IMR-90 (cell line): ENCODE measurements at regions not wholly inside any gene's neighbourhood (a gene's known extent, or its start where the extent isn't known, plus 50 kb on each side); places are given as distances from the start of the nearest gene placed in this dataset.
A peak's percentile ranks its signal among the peaks of the same experiment; 100 is the strongest.

ENCODE experiments used
- ATAC-seq: fragments of 200-7000 bp; cut with Tn5 transposase; 2 replicates; pipeline ENCODE4 v1.9.1; 2020; ENCODE audit warnings: low read depth, mild to moderate bottlenecking, moderate library complexity
- BruUV-seq: library from RNA; stranded (reverse); fragments of 400-500 nt; replicated peaks from 2 replicates; lab custom pipeline; 2021; lab: Mats Ljungman, UMichigan
- CTCF ChIA-PET: fragments of 300-600 bp; formaldehyde crosslinking; extraction: SDS; loops from one replicate; lab custom pipeline; 2021; ENCODE audit warnings: antibody characterized with exemption; lab: Yijun Ruan, JAX
- POLR2A ChIA-PET: fragments of 300-600 bp; sonication (Branson Sonifier 250); formaldehyde crosslinking; loops from one replicate; lab custom pipeline; 2022; ENCODE audit warnings: antibody characterized with exemption; ENCODE audit not compliant: unreplicated experiment; lab: Charles Lee
- DNase-seq: peaks from one replicate; pipeline ENCODE4 v3.0.0; 2013
- H2AFZ ChIP-seq: replicated peaks from 2 replicates; pipeline ENCODE3; 2013; ENCODE audit warnings: low read length, mild to moderate bottlenecking; ENCODE audit not compliant: poor library complexity
- H2AK5ac ChIP-seq: 2 replicates; pipeline ENCODE4 v1.6.1; 2013; ENCODE audit warnings: low read depth, low read length, inconsistent platforms
- H2AK9ac ChIP-seq: replicated peaks from 2 replicates; pipeline ENCODE3; 2013; ENCODE audit warnings: mild to moderate bottlenecking, low read depth, low read length, moderate library complexity; ENCODE audit not compliant: poor library complexity
- H2BK120ac ChIP-seq: 2 replicates; pipeline ENCODE4 v1.6.1; 2013; ENCODE audit warnings: low read depth, low read length, inconsistent platforms
- H2BK15ac ChIP-seq: 3 replicates; pipeline ENCODE4 v1.6.1; 2013; ENCODE audit warnings: low read depth, low read length, inconsistent platforms
- H2BK20ac ChIP-seq: 2 replicates; pipeline ENCODE4 v1.6.1; 2013; ENCODE audit warnings: low read depth, mild to moderate bottlenecking, inconsistent platforms, low read length, moderate library complexity
- H2BK5ac ChIP-seq: 2 replicates; pipeline ENCODE4 v1.6.1; 2013; ENCODE audit warnings: mild to moderate bottlenecking, low read depth, low read length, inconsistent platforms; ENCODE audit not compliant: poor library complexity, severe bottlenecking
- H3K14ac ChIP-seq: replicated peaks from 2 replicates; pipeline ENCODE4 v1.6.1; 2013; ENCODE audit warnings: low read depth, low read length, inconsistent platforms
- H3K18ac ChIP-seq: 2 replicates; pipeline ENCODE4 v1.6.1; 2013; ENCODE audit warnings: low read depth, low read length, control low read depth
- H3K23ac ChIP-seq: 2 replicates; pipeline ENCODE4 v1.6.1; 2013; ENCODE audit warnings: low read depth, low read length, inconsistent platforms
- H3K27ac ChIP-seq: 2 replicates; pipeline ENCODE4 v1.5.1; 2013; ENCODE audit warnings: mild to moderate bottlenecking, control low read depth, low read length; ENCODE audit not compliant: insufficient read depth
- H3K27me3 ChIP-seq: 2 replicates; pipeline ENCODE4 v1.6.1; 2013; ENCODE audit warnings: low read length; ENCODE audit not compliant: control insufficient read depth, insufficient read depth
- H3K36me3 ChIP-seq: 2 replicates; pipeline ENCODE4 v1.6.1; 2013; ENCODE audit warnings: low read length, mixed read lengths; ENCODE audit not compliant: control insufficient read depth, insufficient read depth
- H3K4ac ChIP-seq: 2 replicates; pipeline ENCODE4 v1.6.1; 2013; ENCODE audit warnings: low read depth, low read length, inconsistent platforms
- H3K4me1 ChIP-seq: 2 replicates; pipeline ENCODE4 v1.6.1; 2013; ENCODE audit warnings: low read length, mixed read lengths; ENCODE audit not compliant: control insufficient read depth, insufficient read depth
- H3K4me2 ChIP-seq: 2 replicates; pipeline ENCODE4 v1.6.1; 2013; ENCODE audit warnings: low read depth, mild to moderate bottlenecking, control low read depth, low read length, moderate library complexity
- H3K4me3 ChIP-seq: 2 replicates; pipeline ENCODE4 v1.5.1; 2013; ENCODE audit warnings: low read depth, mild to moderate bottlenecking, control low read depth, low read length, moderate library complexity; ENCODE audit not compliant: insufficient read depth
- H3K56ac ChIP-seq: 2 replicates; pipeline ENCODE4 v1.6.1; 2013; ENCODE audit warnings: low read length, inconsistent platforms; ENCODE audit not compliant: insufficient read depth; ENCODE audit errors: extremely low read depth
- H3K79me1 ChIP-seq, 2 experiments: 2 replicates each; pipeline ENCODE4 v1.6.1; 2013; ENCODE audit warnings: low read length in 2 of 2, inconsistent platforms in 1 of 2, low read depth in 1 of 2
- H3K9ac ChIP-seq: 2 replicates; pipeline ENCODE4 v1.6.1; 2013; ENCODE audit warnings: low read depth, low read length, control low read depth
- H3K9me1 ChIP-seq: 2 replicates; pipeline ENCODE4 v1.6.1; 2013; ENCODE audit warnings: low read length, inconsistent platforms; ENCODE audit not compliant: insufficient read depth
- H3K9me3 ChIP-seq: 2 replicates; pipeline ENCODE4 v1.6.1; 2013; ENCODE audit warnings: low read length; ENCODE audit not compliant: control insufficient read depth, insufficient read depth
- H4K20me1 ChIP-seq: 2 replicates; pipeline ENCODE4 v1.6.1; 2013; ENCODE audit warnings: low read length, inconsistent platforms; ENCODE audit not compliant: insufficient read depth
- H4K5ac ChIP-seq: 2 replicates; pipeline ENCODE4 v1.6.1; 2013; ENCODE audit warnings: mild to moderate bottlenecking, low read depth, low read length, control low read depth
- H4K8ac ChIP-seq, 2 experiments: 2 replicates each; pipeline ENCODE4 v1.6.1; 2013; ENCODE audit warnings: low read depth in 2 of 2, low read length in 2 of 2, control low read depth in 1 of 2, inconsistent platforms in 1 of 2
- H4K91ac ChIP-seq: 2 replicates; pipeline ENCODE4 v1.6.1; 2013; ENCODE audit warnings: low read depth, low read length, inconsistent platforms; ENCODE audit not compliant: insufficient read depth
- BHLHE40 ChIP-seq: fragments of 150-350 bp; IDR thresholded peaks from 2 replicates; pipeline ENCODE4 v1.6.1; 2016; ENCODE audit warnings: mild to moderate bottlenecking, low read depth, low read length
- CEBPB ChIP-seq: IDR thresholded peaks from 2 replicates; pipeline ENCODE4 v1.6.1; 2012; ENCODE audit warnings: low read depth, low read length, improper control_type of control experiment
- CHD1 ChIP-seq: IDR thresholded peaks from 2 replicates; pipeline ENCODE4 v1.6.1; 2012; ENCODE audit warnings: low read depth, low read length, improper control_type of control experiment
- CTCF ChIP-seq: conservative IDR thresholded peaks from 2 replicates; pipeline ENCODE4 v1.5.1; 2012; ENCODE audit warnings: mild to moderate bottlenecking, low read depth, low read length, improper control_type of control experiment
- ELK1 ChIP-seq: fragments of 150-350 bp; IDR thresholded peaks from 2 replicates; pipeline ENCODE4 v1.6.1; 2016; ENCODE audit warnings: low read depth, mild to moderate bottlenecking, low read length, moderate library complexity, borderline replicate concordance
- FOS ChIP-seq: fragments of 150-350 bp; IDR thresholded peaks from 2 replicates; pipeline ENCODE4 v1.6.1; 2016; ENCODE audit warnings: low read depth, low read length
- MAFK ChIP-seq: IDR thresholded peaks from 2 replicates; pipeline ENCODE4 v1.6.1; 2012; ENCODE audit warnings: low read depth, low read length, improper control_type of control experiment
- MAZ ChIP-seq: IDR thresholded peaks from 2 replicates; pipeline ENCODE4 v1.6.1; 2012; ENCODE audit warnings: low read depth, mild to moderate bottlenecking, low read length, improper control_type of control experiment, moderate library complexity, borderline replicate concordance
- MXI1 ChIP-seq: IDR thresholded peaks from 2 replicates; pipeline ENCODE4 v1.6.1; 2012; ENCODE audit warnings: low read depth, mild to moderate bottlenecking, low read length, moderate library complexity, borderline replicate concordance
- NFE2L2 ChIP-seq: fragments of 150-350 bp; IDR thresholded peaks from 2 replicates; pipeline ENCODE4 v1.6.1; 2016; ENCODE audit warnings: low read depth, mild to moderate bottlenecking, low read length
- POLR2A ChIP-seq: IDR thresholded peaks from 2 replicates; pipeline ENCODE4 v1.6.1; 2012; ENCODE audit warnings: mild to moderate bottlenecking, low read depth, low read length
- RAD21 ChIP-seq: IDR thresholded peaks from 2 replicates; pipeline ENCODE4 v1.6.1; 2012; ENCODE audit warnings: low read length, improper control_type of control experiment
- RCOR1 ChIP-seq: IDR thresholded peaks from 2 replicates; pipeline ENCODE4 v1.6.1; 2012; ENCODE audit warnings: mild to moderate bottlenecking, low read length, improper control_type of control experiment; ENCODE audit not compliant: insufficient replicate concordance
- RFX5 ChIP-seq: IDR thresholded peaks from 2 replicates; pipeline ENCODE4 v1.8.0; 2012; ENCODE audit warnings: low read depth, mild to moderate bottlenecking, low read length, moderate library complexity
- SMC3 ChIP-seq: fragments of 150-350 bp; IDR thresholded peaks from 2 replicates; pipeline ENCODE4 v1.6.1; 2016; ENCODE audit warnings: low read depth, mild to moderate bottlenecking, antibody characterized with exemption, low read length, moderate library complexity
- WGBS, 2 experiments: methylation state at CpG; one replicate each; pipeline versions ENCODE4 v1.1.5 to v1.1.7; 2013; ENCODE audit warnings: missing lambda C conversion rate in 2 of 2; ENCODE audit not compliant: insufficient read length in 1 of 2; ENCODE audit errors: extremely low coverage in 2 of 2; 5-methylcytosine and 5-hydroxymethylcytosine counted together
- dilution Hi-C: fragments of 300-500 bp; cut with HindIII; formaldehyde crosslinking; loops from one replicate; pipeline ENCODE4 v1.14.3; 2018; ENCODE audit warnings: low sequenced_read_pairs; ENCODE audit not compliant: unreplicated experiment
- in situ Hi-C: fragments of 300-500 bp; cut with MboI; formaldehyde crosslinking; loops from 3 replicates; pipeline ENCODE4 v1.14.3; 2019; ENCODE audit warnings: low sequenced_read_pairs, inconsistent platforms, mixed read lengths
- intact Hi-C: fragments of 100-400 bp; cut with micrococcal nuclease; formaldehyde crosslinking; loops from 2 replicates; pipeline ENCODE4 v1.10.0; 2022
- TF ChIP-seq, protein P1 (sequence below): fragments of 150-350 bp; IDR thresholded peaks from 2 replicates; pipeline ENCODE4 v1.6.1; 2017; ENCODE audit warnings: mild to moderate bottlenecking, antibody characterized with exemption, low read length, low read depth

GRCh38 chr1:59034925-59035324, 251.1 kb upstream of the JUN start:
- H2AK5ac ChIP-seq: no peak overlapping the region
- no peak for ATAC-seq
- no peaks in the 10 kb centered on the region for H3K9me3 ChIP-seq
- no peak overlapping the region for H3K23ac ChIP-seq
- DNase-seq: no peak
- H2AK9ac ChIP-seq: no peak overlapping the region
- no peak overlapping the region for H2BK15ac ChIP-seq
- no peak overlapping the region for H3K4me2 ChIP-seq
- 0 out of 2 replicates have a peak, but pooled peaks cover 3% of the 10 kb centered on the region for H3K9me1 ChIP-seq
- H3K4ac ChIP-seq: no peak overlapping the region
- H4K91ac ChIP-seq: peak overlapping the region; percentile 6; the same call in 1 of the 2 replicates
- ChIA-PET CTCF (no interaction called here), POLR2A (no interaction called here)
- H3K4me1 ChIP-seq: no peaks in the 10 kb centered on the region
- no peak overlapping the region for H4K5ac ChIP-seq
- no TSS peak for BruUV-seq
- intact Hi-C loops (no loop called here), dilution Hi-C loops (no loop called here), in situ Hi-C loops (no loop called here)
- no peak overlapping the region for H2BK120ac ChIP-seq
- H4K20me1 ChIP-seq: no peaks in the 10 kb centered on the region
- no peak overlapping the region for H3K27ac ChIP-seq
- no peaks in the 10 kb centered on the region for H3K79me1 ChIP-seq
- WGBS, 2 experiments: no CpG with 5 or more reads among the region's 10 CpGs
- H3K4me3 ChIP-seq: no peak overlapping the region
- no peak overlapping the region for H2AFZ ChIP-seq
- H2BK20ac ChIP-seq: no peak overlapping the region; the same call in 1 of the 2 replicates
- no peak overlapping the region for H3K9ac ChIP-seq
- H3K27me3 ChIP-seq: no peaks in the 10 kb centered on the region
- H3K56ac ChIP-seq: no peak overlapping the region
- no peak overlapping the region for H3K14ac ChIP-seq
- no peak overlapping the region for H2BK5ac ChIP-seq
- H3K36me3 ChIP-seq: no peaks in the 10 kb centered on the region
- no peak overlapping the region for H4K8ac ChIP-seq
- TF ChIP-seq BHLHE40 (no peak), MAZ (no peak), MAFK (no peak), RAD21 (no peak), POLR2A (no peak), CTCF (no peak), RCOR1 (no peak), RFX5 (no peak), CEBPB (no peak), SMC3 (no peak), ELK1 (no peak), CHD1 (no peak), MXI1 (no peak), NFE2L2 (no peak), FOS (no peak)
- TF ChIP-seq, protein P1, sequence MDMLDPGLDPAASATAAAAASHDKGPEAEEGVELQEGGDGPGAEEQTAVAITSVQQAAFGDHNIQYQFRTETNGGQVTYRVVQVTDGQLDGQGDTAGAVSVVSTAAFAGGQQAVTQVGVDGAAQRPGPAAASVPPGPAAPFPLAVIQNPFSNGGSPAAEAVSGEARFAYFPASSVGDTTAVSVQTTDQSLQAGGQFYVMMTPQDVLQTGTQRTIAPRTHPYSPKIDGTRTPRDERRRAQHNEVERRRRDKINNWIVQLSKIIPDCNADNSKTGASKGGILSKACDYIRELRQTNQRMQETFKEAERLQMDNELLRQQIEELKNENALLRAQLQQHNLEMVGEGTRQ: no peak
- no peak overlapping the region for H3K18ac ChIP-seq
